HL-60/S4 (cell line): ENCODE measurements at regions not wholly inside any gene's neighbourhood (a gene's known extent, or its start where the extent isn't known, plus 50 kb on each side); places are given as distances from the start of the nearest gene placed in this dataset.

Experiments used
- in situ Hi-C: fragments of 300-500 bp; cut with MboI; formaldehyde crosslinking; loops from 2 replicates; pipeline ENCODE4 v1.14.3; 2022; ENCODE audit warnings: low sequenced_read_pairs

DNA sequence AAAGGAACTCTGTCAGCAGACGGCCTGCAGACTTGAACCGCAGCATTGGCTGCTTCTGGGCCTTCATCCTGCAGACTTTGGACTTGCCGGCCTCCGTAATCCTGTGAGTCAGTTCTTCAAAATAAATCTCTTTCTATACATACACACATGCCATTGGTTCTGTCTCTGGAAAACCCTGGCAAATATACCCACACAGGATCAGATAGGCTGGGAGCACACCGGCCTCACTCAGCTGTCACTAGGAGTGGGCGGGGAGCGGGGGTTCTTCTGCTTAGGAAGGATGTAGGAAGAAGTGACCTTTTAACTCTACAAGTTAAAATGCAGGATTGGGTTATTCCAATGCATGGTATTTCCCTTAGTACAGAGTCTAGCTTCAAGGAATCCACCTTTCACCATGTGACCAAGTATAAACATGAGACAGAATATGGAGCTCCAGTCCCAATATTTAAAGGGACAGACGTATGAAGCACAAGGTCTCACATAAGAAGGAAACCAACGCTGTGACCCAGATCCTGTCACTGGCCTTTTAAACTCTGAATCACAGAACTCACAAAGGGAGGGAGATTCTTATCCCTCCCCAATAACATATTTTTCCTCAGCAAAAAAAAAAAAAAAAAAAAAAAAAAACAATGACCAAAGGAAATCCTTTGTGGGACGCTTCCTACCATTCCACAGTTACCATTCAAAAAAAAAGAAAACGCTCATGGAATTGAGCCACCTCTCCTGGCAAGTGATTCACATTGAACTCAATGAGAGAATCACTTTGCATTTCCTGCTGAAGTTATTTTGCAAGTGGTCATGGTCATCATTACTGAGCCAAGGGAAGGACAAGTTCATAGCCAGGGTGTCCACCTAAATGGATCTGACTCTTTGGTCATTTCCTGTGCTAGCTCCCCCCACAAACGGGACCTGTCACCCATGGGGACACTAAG lies 352.9 kb downstream of the FOXO1 start:
- in situ Hi-C loops, result no loop called here

DNA sequence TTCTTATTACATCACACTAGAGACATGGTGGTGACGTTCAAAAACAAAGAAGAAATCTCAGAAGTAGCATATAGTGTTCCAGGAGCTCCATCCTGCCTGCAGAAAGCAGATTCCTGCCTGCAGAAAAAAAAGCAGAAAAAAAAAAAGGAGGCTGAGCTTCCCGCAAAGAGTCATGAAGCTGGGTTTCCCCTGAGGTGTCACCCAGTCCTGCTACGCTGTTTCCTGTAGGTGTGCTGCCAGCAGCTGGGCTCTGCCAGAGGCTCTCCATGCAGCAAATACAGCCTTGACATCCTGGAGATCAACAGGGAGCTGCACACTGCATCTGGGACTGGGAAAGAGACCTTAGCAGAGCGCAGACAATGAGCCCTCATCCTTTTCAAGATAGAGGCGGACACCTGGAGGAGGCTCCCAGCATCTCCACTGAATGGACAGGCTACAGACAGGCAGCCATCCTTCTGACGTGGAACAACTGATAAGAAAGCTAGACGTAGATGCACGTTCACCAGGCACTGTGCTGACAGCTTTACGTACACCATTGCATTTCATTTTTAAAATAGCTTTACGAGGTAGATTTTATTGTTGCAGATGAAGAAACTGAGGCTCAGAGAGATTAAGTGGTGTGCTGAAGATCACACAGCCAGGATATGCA lies 350.9 kb downstream of the FOXO1 start:
- in situ Hi-C loops, result no loop called here

DNA sequence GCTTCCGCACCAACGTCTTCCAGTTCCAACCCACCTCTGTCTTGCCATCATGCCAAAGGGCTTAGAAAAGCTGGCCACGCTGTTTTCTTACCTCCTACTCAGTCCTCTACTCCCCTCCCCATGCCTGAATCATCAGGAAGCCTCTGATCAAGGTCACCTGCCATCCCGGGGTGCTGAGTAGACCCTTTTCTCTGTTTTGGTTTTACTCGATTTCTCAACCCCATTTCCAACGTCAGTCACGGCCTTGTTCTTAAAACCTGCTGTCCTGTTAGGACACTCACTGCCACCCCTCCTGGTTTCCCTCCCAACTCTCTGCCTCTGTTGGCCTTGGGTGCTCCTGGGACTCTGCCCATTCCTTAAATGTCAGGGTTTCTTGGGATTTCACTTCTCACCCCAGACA lies 350.1 kb downstream of the FOXO1 start:
- in situ Hi-C loops, result no loop called here

DNA sequence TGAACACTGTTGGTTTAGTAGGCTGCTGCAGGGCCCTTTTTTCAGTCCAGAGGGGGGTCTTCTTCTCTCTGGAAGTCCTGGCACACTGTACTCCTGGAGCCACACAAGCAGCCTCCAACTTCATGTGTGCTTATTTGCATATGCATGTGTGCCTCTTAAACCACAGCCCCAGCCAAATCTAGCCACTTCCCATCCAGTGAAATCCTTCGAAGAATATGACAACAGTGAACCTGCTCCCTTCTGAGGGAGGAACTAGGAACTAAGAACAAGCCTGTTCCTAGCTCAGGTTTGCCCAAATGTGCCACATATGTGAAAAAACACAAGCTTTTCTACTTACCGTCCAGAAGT lies 348.5 kb downstream of the FOXO1 start:
- in situ Hi-C loops, result no loop called here

DNA sequence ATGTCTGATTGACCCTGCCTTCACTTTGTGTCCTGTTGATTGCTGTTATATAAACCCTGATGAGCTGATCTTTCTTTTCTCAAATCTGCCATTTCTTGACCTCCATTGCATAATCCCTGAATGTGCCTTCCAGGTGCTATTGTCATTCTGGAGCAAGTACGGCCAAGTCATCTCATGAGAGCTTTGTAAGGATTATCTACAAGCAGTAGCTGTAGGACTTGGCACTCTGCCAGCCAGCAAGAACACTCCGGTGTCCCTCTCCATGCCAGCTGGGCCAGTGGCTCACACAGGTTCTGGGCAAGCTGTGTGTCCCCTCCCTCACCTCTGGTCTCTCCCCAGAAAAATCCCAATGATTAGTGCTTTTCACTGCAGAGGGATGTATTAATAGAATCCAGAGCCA lies 348.1 kb downstream of the FOXO1 start:
- in situ Hi-C loops, result no loop called here

DNA sequence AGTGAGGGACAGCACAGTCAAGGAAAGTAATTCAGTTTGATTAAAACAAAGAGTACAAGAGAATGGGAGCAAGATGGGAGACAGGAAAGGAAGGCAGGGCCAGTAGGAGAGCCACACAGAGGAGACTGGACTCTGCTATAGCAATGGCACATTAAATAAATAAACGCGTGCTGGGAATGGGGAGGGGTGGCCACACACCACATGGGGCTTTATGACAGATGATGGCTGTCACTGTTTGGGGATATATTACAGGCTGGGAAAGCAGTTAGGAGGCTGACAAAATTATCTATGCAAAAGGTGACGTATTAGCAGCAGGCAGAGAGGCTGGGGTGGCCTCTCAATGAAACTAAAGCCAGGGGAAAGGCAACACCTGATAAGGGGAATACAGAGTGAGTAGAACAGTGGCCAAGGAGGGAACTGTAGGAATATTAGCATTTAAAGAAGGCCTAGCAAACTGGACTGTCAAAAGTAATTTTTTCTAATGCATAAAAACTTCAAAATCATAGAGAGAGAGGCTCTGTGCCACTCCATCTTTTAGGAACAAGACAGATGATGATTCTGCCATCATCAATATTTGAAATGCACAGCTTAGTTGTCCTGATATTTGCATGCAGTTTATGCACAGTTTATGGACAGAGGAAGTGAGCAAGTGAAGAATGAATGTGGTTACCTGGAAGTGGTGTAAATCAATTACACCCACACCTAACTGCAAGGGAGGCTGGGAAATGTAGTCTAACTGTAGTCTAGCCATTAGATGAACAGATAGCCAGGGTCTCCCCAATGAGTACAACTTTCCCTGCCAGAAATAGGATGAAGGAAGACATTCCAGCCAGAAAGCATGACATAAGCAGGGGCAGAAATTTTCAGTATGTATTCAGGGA lies 346.5 kb downstream of the FOXO1 start:
- in situ Hi-C loops, result no loop called here

DNA sequence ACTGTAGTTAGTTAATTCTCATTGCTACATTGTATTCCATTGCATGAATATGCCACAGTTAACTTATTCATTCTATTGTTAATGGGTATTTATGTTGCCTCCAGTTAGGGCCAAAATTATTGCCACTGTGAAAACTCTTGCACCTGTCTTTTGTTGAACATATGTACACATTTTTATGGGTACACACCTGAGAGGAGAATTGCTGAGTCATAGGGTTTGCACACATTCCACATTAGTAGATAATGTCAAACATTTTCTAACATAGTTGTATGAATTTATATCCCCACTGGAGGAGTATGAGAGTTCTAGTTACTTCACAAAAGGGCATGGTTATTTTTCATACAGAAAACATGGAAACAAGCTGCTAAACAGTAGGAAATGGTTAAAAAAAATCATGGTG lies 338.4 kb downstream of the FOXO1 start:
- in situ Hi-C loops, result no loop called here

DNA sequence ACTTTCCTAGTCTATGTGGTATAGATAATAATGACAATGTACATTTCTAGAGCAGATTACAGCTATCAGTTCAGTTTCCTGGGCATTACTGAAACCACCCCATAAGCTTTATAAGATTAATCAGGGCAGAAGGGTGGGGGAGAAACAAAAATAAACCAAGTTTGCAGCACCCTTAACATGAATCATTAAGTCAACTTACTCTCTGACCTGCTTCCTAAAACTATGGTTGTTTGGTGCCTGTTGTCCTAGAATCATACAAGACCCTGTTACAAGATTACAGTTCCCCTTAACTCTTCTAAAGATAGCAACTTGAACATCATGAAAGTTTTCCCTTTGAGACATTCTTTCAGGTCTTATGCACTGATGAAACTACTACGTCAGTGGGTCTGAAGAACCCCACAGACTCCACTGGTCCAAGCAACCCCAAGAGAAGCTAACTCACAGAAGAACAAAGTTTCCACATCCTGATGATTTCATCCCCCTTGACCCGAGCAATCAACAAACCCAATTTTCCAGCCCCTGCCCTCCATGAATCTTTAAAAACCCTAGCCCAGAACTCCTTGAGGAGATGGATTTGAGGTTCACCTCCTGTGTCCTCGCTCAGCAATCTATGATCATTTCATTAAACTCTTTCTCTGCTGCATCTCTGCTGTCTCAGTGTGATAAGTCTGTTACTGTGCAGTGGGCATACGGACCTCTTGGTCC lies 336.5 kb downstream of the FOXO1 start:
- in situ Hi-C loops, result no loop called here

DNA sequence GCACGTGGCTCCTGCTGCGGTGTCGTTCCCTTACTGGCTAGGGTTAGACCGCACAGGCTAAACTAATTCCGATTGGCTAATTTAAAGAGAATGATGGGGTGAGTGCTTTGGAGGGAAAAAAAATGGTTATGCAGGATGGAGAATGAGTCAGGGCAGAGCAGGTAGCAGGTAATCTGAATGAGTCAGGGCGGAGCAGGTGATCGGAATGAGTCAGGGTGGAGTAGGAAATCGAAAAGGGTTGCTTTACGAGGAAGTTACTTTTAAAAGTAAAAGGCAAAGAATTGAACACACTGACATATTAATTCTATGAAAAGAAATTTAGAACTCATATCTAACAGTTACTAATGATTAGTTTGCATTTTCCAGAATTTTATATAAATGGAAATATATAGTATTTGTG lies 335.5 kb downstream of the FOXO1 start:
- in situ Hi-C loops, result no loop called here

DNA sequence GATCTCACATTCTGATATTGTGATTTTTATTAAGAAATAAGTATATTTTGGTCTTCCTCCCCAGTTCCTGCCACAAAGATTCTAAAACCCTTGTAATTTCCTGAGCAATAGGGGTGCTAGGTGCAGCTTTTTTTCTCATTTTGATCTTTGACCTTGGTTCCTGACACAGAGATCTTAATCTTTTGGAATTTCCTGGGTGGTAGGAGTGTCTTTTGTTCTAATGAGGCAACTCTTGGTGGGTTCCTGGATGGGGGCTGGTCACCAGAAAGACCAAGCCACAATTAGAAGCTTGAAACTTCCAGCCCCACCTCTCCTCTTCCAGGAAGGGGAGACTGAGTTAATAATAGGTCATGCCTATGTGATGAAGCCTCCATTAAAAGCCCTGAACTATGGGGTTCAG lies 334.6 kb downstream of the FOXO1 start:
- in situ Hi-C loops, result no loop called here

DNA sequence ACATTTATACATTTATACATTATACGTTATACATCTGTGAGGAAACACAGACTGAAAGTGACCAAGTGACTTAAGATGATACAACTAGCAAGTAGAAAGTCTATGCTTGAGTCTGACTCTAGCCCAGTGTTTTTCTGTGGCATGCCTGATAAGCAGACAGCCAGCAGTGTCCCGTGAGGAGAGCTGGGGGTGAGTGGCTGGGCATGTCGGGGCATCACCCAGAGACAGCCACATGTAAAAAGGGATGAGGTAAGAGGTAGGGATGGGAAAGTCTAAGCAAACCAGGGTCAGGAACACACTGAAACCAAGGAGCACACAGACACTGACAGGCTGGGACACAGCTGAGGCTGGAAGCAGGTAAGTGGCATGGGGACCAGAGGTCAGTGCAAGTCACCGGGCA lies 333.2 kb downstream of the FOXO1 start:
- in situ Hi-C loops, result no loop called here

DNA sequence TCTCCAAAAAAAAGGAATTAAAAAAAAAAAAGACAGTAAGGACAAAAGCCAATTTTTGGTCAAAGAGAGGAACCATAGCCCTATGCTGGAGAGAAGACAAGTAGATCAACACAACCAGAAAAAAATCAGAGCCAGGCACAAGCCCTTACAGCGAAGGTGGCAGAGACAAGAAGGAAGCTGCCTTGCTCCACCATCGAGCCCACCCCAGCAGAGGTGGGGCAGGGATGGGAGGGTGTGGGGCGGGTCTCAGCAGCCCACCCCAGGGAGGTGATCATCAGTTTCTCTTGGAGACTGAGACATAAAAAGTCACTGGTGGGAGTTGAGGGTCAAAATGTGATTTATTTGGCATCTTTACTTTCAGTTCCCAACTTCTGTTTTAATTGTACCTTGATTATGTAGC lies 332.4 kb downstream of the FOXO1 start:
- in situ Hi-C loops, result no loop called here

DNA sequence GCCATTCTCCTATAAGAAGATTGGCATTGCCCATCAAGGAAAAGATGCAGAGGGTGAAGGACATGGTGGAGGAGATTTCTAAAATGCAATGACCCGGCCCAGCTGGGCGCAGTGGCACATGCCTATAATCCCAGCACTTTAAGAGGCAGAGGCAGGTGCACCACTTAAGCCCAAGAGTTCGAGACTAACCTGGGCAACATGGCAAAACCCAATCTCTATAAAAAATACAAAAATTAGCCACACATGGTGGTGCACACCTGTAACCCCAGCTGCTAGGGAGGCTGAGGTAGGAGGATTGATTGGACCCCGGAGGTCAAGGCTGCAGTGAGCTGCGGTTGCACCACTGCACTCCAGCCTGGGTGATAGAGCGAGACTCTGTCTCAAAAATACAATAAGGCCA lies 331.8 kb downstream of the FOXO1 start:
- in situ Hi-C loops, result no loop called here

DNA sequence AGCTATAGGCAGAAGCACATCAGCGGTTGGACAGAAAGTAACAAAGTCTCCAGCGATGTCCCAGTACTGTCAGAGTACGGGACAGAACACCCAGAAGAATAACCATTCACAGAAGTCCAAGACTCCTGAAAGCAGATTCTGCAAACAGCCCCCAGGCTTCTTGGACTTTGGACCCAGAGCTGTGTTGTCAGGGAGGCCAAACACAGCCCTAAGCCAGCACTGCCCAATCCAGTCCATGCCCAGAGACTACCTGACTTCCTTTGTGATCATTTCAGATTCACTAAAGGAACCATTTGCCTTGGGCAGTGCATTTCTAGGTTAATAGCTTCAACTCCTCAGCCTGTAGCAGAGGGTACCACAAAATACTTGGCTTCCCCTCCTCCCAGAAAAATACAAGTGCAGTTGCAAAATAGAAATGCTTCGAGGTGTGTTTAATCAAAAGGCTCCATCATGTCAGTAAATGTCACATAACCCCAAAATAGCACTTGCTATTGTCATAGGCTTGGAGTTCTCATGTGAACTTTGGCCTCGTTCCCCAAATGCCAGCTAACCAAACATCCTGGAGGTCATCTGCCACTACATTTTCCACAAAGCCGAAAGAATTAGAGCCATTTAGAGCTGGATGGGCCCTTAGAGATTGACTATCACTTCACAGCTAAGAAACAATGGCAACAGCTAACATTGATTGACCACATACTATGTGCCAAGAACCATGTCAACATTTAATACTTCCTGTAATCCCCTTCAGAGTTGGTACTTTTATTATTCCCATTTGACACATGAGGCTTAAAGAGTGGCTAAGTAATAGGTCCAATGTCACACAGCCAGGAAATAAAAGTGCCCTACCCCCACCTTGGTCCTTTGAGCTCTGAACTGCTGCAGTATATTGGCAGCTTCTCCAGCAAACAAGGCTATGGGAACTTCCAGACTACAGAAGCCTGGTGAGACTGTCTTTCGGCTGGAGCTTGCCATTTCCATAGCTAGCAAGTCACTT lies 329.9 kb downstream of the FOXO1 start:
- in situ Hi-C loops, result no loop called here

DNA sequence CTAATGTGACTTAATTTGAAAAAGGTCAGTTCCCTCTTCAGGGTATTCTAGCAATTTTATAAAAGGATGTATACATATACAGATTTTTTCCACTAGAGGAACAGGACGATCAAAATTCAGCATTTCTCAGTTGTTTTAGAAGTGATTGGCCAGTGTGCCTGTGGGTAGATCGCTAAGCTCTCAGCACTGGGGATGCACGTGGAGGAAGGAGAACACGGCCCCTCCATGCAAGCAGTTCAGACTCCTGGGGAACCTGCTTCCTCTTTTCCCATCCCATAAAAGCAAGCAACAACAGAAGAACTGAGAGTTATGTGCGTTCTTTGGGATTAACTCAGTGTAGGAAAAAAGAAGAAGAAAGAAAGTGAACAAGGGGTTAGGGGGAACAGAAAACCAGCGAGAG lies 328.8 kb downstream of the FOXO1 start:
- in situ Hi-C loops, result no loop called here

DNA sequence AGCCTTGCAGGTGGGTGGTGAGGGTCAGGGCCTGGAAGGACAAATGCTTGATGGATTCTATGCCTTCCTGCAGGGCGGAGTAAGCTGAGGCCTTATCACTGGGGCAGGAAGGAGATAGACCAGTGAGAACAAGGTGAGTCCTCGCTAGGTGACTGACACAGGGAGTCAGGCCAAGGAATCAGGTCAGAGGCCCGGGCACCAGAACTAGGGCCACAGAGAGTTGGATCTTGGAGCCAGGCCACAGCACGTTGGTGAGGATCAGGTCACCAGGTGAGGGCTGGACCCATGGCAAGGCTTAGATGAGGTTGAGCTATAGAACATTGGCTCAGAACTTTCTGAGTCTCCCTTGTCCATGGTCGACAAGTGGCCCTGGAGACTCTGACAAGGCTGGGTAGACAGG lies 328.2 kb downstream of the FOXO1 start:
- in situ Hi-C loops, result no loop called here

DNA sequence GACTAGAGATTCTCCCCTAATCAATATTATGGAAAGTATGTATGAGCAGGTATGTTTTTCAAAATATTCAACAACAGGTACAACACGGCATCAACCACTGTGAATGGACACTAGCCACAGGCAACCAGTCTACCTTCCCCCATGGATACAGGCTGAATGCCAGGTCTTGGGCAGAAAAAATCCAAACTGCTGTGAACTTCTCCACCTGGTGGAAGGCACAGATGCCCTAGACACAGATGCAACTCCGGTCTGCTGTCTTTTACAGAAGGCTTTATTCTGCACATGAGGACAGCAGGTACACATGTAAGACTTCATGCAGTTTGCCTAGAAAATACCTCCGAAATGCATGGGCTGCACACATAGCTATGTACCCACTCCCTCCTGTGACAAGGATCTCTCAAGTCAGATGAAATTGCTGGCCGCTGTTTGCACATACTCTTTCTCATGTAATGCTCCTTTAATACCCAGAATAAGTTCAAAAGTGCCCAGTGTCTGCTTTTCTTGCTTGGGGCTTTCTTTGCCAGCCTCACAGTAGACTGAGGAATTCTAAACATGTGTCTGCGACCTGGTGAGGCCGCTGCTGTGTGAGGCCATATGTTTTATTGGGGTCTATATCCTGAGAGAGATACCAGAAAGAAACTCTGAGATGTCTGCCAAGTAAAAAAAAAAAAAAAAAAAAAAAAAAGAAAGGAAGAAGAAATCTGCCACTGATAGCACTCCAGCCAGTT lies 325.9 kb downstream of the FOXO1 start:
- in situ Hi-C loops, result no loop called here

DNA sequence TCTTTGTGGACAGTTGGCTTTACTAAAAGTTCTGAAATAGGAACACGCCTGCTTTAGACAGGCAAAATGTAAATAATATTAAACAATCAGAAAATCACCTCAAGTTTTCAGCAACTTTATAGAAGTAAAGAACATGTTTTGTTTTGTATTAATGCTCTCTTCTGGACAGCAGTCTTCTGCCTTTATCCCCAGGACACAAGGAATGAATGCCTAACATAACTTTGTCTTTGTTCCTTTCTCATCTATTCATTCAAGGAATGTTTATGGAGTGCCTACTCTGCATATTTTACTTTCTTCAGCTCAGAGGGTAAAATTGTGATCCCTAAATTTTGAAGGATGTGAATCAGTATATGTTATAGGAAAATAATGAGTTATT lies 325.4 kb downstream of the FOXO1 start:
- in situ Hi-C loops, result no loop called here

DNA sequence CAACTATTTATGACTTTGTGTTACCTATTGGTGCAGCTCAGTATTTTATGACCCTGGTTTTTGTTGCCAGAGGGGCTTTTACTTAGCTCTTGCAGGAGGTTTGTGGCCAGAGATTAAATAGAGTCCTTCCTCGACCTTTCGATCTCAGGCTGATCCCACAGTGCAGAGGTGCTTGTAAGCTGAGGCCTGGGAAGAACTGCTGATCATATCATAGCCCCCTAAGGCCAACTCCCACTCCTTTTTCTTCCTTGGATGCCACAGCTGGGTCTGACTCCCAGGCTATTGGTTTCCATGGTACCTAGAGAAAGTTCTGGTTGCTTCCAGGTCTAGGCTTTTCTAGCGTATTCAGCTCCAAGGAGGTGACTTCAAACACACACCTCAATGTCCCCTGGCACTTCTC lies 324.9 kb downstream of the FOXO1 start:
- in situ Hi-C loops, result no loop called here
